ENCODE measurements at regions not wholly inside any gene's neighbourhood (a gene's known extent, or its start where the extent isn't known, plus 50 kb on each side); places are given as distances from the start of the nearest gene placed in this dataset.

DNA sequence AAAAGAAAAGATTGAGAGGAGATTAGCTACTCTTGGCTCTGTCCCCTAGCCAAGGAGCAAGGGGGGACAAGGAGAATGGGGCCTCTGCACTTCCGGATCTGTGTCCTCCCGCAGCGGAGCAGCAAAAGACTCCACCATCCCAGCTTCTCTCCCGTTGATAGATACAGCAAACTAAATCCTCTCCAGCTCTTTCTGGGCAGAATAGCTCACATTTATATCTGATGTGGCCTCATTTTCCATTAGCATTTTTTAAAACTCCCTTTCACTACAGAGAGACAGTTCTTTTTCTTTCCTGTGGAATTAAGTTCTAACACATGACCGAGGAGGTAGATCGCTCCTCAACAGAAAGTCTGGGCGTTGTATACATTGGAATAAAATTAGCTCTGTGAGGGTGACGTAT, 260.9 kb upstream of the SOX4 start:
- Histone ChIP-seq H3K27me3 (ENCODE audit: insufficient read depth, poor library complexity, severe bottlenecking) (no peaks in the 10 kb centered on the region), H3K27ac (replicated peaks) (no peak overlapping the region), H3K4me3 (replicated peaks; ENCODE audit: insufficient read depth, low read length) (no peak overlapping the region)
- no peak for DNase-seq (ENCODE audit: low read depth in 1 of 2, low spot score in 1 of 2)
- TF ChIP-seq POLR2AphosphoS5 (IDR thresholded peaks at IDR 0.05; ENCODE audit: low read depth) = no peak
- TF ChIP-seq GABPA (IDR thresholded peaks at IDR 0.05; ENCODE audit: low read depth) = no peak
- no peak for TF ChIP-seq SPI1 (IDR thresholded peaks at IDR 0.05; ENCODE audit: borderline replicate concordance, low read depth)
- TF ChIP-seq, protein P1, sequence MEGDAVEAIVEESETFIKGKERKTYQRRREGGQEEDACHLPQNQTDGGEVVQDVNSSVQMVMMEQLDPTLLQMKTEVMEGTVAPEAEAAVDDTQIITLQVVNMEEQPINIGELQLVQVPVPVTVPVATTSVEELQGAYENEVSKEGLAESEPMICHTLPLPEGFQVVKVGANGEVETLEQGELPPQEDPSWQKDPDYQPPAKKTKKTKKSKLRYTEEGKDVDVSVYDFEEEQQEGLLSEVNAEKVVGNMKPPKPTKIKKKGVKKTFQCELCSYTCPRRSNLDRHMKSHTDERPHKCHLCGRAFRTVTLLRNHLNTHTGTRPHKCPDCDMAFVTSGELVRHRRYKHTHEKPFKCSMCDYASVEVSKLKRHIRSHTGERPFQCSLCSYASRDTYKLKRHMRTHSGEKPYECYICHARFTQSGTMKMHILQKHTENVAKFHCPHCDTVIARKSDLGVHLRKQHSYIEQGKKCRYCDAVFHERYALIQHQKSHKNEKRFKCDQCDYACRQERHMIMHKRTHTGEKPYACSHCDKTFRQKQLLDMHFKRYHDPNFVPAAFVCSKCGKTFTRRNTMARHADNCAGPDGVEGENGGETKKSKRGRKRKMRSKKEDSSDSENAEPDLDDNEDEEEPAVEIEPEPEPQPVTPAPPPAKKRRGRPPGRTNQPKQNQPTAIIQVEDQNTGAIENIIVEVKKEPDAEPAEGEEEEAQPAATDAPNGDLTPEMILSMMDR (IDR thresholded peaks at IDR 0.05; ENCODE audit: insufficient read depth, low read length) = no peak
- TF ChIP-seq, protein P2, sequence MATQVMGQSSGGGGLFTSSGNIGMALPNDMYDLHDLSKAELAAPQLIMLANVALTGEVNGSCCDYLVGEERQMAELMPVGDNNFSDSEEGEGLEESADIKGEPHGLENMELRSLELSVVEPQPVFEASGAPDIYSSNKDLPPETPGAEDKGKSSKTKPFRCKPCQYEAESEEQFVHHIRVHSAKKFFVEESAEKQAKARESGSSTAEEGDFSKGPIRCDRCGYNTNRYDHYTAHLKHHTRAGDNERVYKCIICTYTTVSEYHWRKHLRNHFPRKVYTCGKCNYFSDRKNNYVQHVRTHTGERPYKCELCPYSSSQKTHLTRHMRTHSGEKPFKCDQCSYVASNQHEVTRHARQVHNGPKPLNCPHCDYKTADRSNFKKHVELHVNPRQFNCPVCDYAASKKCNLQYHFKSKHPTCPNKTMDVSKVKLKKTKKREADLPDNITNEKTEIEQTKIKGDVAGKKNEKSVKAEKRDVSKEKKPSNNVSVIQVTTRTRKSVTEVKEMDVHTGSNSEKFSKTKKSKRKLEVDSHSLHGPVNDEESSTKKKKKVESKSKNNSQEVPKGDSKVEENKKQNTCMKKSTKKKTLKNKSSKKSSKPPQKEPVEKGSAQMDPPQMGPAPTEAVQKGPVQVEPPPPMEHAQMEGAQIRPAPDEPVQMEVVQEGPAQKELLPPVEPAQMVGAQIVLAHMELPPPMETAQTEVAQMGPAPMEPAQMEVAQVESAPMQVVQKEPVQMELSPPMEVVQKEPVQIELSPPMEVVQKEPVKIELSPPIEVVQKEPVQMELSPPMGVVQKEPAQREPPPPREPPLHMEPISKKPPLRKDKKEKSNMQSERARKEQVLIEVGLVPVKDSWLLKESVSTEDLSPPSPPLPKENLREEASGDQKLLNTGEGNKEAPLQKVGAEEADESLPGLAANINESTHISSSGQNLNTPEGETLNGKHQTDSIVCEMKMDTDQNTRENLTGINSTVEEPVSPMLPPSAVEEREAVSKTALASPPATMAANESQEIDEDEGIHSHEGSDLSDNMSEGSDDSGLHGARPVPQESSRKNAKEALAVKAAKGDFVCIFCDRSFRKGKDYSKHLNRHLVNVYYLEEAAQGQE (IDR thresholded peaks at IDR 0.05; ENCODE audit: insufficient replicate concordance, low read depth) = no peak

GRCh38 chr6:21333715-21334114, 259.8 kb upstream of the SOX4 start:
- Histone ChIP-seq H3K4me3 (replicated peaks; ENCODE audit: insufficient read depth, low read length) (no peak overlapping the region), H3K27me3 (ENCODE audit: insufficient read depth, poor library complexity, severe bottlenecking) (no peaks in the 10 kb centered on the region), H3K27ac (replicated peaks) (no peak overlapping the region)
- no peak for DNase-seq (ENCODE audit: low read depth in 1 of 2, low spot score in 1 of 2)
- TF ChIP-seq POLR2AphosphoS5 (IDR thresholded peaks at IDR 0.05; ENCODE audit: low read depth) (no peak), SPI1 (IDR thresholded peaks at IDR 0.05; ENCODE audit: borderline replicate concordance, low read depth) (no peak), GABPA (IDR thresholded peaks at IDR 0.05; ENCODE audit: low read depth) (no peak)
- TF ChIP-seq, protein P2 (IDR thresholded peaks at IDR 0.05; ENCODE audit: insufficient replicate concordance, low read depth) = no peak
- TF ChIP-seq, protein P1 (IDR thresholded peaks at IDR 0.05; ENCODE audit: insufficient read depth, low read length) = no peak

- TF ChIP-seq POLR2AphosphoS5 (IDR thresholded peaks at IDR 0.05; ENCODE audit: low read depth) = no peak
- H3K27ac ChIP-seq (replicated peaks) = no peak overlapping the region
- no peak overlapping the region for H3K4me3 ChIP-seq (replicated peaks; ENCODE audit: insufficient read depth, low read length)
- no peak for DNase-seq (ENCODE audit: low read depth in 1 of 2, low spot score in 1 of 2)
- H3K27me3 ChIP-seq (ENCODE audit: insufficient read depth, poor library complexity, severe bottlenecking) = no peaks in the 10 kb centered on the region
These were observed 258.9 kb upstream of the SOX4 start for GRCh38 chr6:21334651-21335050.

DNA sequence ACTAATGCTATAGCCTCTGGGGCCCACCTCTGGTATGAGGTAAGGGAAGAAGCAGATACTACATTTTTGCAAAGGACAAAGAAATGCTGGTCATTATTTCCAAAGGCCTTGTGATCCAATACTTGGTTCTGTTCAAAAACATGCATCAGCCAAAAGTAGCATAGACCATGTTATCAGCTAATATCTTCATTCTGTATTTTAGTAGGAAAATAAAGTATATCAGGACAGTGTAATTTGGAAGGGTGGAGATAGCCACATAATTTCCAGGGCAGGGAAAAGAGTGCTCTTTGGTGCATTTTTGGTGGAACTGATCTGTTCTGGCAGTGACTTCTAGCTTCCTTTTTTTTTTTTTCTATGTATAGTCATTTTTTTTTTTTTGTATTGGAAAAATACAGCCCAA, 258.0 kb upstream of the SOX4 start:
- Histone ChIP-seq H3K4me3 (replicated peaks; ENCODE audit: insufficient read depth, low read length) (no peak overlapping the region), H3K27me3 (ENCODE audit: insufficient read depth, poor library complexity, severe bottlenecking) (no peaks in the 10 kb centered on the region), H3K27ac (replicated peaks) (no peak overlapping the region)
- TF ChIP-seq POLR2AphosphoS5 (IDR thresholded peaks at IDR 0.05; ENCODE audit: low read depth) = no peak
- TF ChIP-seq, protein P2 (IDR thresholded peaks at IDR 0.05; ENCODE audit: insufficient replicate concordance, low read depth) = no peak
- no peak for TF ChIP-seq GABPA (IDR thresholded peaks at IDR 0.05; ENCODE audit: low read depth)
- TF ChIP-seq, protein P1 (IDR thresholded peaks at IDR 0.05; ENCODE audit: insufficient read depth, low read length) = no peak
- no peak for TF ChIP-seq SPI1 (IDR thresholded peaks at IDR 0.05; ENCODE audit: borderline replicate concordance, low read depth)
- no peak for DNase-seq (ENCODE audit: low read depth in 1 of 2, low spot score in 1 of 2)

All from HL-60 (cell line).